BJ (cell line): ENCODE measurements at regions not wholly inside any gene's neighbourhood (a gene's known extent, or its start where the extent isn't known, plus 50 kb on each side); places are given as distances from the start of the nearest gene placed in this dataset.

Source experiments
- CTCF ChIA-PET: fragments of 350-600 bp; formaldehyde crosslinking; extraction: SDS; loops from one replicate; lab custom pipeline; 2021; ENCODE audit warnings: antibody characterized with exemption, inconsistent platforms; lab: Yijun Ruan, JAX
- POLR2A ChIA-PET: fragments of 300-600 bp; sonication (Branson Sonifier 250); formaldehyde crosslinking; extraction: SDS; loops from one replicate; lab custom pipeline; 2021; ENCODE audit warnings: antibody characterized with exemption; lab: Charles Lee
- DNase-seq: peaks from one replicate; pipeline ENCODE4 v3.0.0-alpha.2; 2011; ENCODE audit warnings: low read depth
- H3K27me3 ChIP-seq: 2 replicates; pipeline ENCODE4 v1.6.0; 2011; ENCODE audit warnings: low read length; ENCODE audit not compliant: control insufficient read depth, insufficient read depth
- H3K36me3 ChIP-seq: 2 replicates; pipeline ENCODE4 v1.5.1; 2011; ENCODE audit warnings: low read length; ENCODE audit not compliant: control insufficient read depth, insufficient read depth
- H3K4me3 ChIP-seq: 2 replicates; pipeline ENCODE4 v1.5.1; 2011; ENCODE audit warnings: low read depth, mild to moderate bottlenecking, control low read depth, low read length
- TF ChIP-seq, protein P1 (sequence below): IDR thresholded peaks from 2 replicates; pipeline ENCODE4 v1.5.1; 2011; ENCODE audit warnings: low read depth, mild to moderate bottlenecking, control low read depth, inconsistent platforms, low read length, moderate library complexity; ENCODE audit not compliant: insufficient read depth

DNA sequence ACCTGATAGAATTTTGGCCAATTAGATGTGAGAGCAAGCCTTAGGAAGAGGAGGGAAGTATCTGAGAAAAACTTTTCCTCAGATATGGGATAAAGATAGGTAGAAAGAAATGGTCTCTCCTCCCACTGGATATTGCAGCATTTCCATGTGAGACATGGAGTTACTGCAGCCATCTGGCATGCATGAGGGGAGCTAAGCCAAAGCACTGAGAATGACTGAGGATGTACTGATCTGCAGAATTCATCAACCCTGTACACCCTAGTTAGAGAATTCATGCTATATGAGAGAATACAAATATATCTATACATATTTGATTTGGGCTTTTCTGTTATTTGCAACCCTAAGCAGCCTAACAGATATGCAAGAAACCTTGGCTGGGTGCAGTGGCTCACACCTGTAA is 52.5 kb upstream of the RPL34 start:
- H3K4me3 ChIP-seq = no peak overlapping the region
- TF ChIP-seq, protein P1, sequence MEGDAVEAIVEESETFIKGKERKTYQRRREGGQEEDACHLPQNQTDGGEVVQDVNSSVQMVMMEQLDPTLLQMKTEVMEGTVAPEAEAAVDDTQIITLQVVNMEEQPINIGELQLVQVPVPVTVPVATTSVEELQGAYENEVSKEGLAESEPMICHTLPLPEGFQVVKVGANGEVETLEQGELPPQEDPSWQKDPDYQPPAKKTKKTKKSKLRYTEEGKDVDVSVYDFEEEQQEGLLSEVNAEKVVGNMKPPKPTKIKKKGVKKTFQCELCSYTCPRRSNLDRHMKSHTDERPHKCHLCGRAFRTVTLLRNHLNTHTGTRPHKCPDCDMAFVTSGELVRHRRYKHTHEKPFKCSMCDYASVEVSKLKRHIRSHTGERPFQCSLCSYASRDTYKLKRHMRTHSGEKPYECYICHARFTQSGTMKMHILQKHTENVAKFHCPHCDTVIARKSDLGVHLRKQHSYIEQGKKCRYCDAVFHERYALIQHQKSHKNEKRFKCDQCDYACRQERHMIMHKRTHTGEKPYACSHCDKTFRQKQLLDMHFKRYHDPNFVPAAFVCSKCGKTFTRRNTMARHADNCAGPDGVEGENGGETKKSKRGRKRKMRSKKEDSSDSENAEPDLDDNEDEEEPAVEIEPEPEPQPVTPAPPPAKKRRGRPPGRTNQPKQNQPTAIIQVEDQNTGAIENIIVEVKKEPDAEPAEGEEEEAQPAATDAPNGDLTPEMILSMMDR = no peak
- ChIA-PET CTCF (no interaction called here), POLR2A (no interaction called here)
- no peaks in the 10 kb centered on the region for H3K36me3 ChIP-seq
- 0 out of 2 replicates have a peak, but pooled peaks cover 2% of the 10 kb centered on the region for H3K27me3 ChIP-seq
- no peak for DNase-seq

DNA sequence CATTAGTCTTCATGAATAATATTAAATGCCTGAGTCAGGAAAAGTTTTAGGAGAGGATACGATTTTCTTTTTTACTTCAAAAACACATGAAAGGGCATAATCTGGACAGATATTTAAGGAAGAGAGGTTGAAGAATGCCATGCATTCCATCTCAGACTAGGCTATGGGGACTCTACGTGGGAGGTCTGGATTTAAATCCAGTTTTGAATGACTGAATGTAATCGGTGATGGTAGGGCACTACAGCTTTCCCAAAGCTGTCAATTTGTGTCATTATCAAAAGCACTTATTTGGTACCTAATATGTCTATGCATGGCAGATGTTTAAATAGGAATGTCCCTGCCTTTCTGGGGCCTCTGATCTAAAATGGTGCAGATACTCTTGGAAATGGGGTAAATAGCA is 59.3 kb upstream of the RPL34 start:
- ChIA-PET CTCF (interaction anchor here (2.2 kb wide), 1 partner anchor 530 kb away, joined by 4 read pairs; no protein-coding TSS in a partner anchor), POLR2A (no interaction called here)
- no peaks in the 10 kb centered on the region for H3K27me3 ChIP-seq
- no peak for DNase-seq
- TF ChIP-seq, protein P1 = no peak
- no peak overlapping the region for H3K4me3 ChIP-seq
- no peaks in the 10 kb centered on the region for H3K36me3 ChIP-seq

DNA sequence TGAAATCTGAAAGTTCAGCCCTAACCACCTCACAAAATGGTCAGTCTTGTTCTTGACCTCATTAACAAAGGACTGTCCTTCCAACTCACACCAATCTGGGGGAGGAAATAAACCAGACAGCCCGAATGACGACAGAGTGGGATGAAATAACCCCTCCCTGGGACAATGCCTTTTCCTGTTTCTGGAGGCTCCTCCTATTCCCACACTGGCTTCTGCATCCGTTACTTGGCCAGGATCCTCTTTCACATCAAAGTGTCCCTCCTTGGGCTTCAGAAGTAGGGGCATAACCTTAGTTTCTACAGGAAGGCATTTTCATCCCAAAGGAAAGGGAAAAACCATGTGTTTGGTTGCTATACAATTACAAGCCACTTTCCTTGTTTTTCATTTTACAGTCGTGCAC is 59.8 kb upstream of the RPL34 start:
- Histone ChIP-seq H3K27me3 (no peaks in the 10 kb centered on the region), H3K36me3 (no peaks in the 10 kb centered on the region), H3K4me3 (no peak overlapping the region)
- ChIA-PET CTCF (interaction anchor here (0.5 kb wide), 1 partner anchor 525 kb away, joined by 3 read pairs; no protein-coding TSS in a partner anchor), POLR2A (no interaction called here)
- TF ChIP-seq, protein P1 = no peak
- no peak for DNase-seq

DNA sequence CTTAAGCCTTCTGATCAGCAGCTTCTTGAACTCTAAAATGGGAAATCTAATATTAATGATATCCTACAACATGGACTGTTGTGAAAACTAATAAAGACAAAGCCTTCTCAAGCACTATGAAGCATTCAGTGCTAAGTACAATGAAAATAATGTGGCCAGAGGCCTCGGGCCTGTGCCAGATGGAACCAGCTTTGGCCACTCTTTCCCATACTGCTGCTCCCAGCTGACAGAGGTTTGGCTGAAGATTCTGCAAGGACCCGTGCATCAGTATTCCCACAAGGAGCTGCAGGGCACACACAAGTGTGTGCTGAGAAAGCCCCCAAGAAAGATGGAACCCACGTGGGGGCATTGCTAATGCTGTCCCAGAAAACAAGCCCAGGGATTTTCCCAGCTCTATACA is 60.5 kb upstream of the RPL34 start:
- TF ChIP-seq, protein P1 = no peak
- CTCF ChIA-PET = interaction anchor here (0.5 to 1.5 kb wide), 3 partner anchors 12 to 524 kb away, joined by 3 to 4 read pairs (median 3); no protein-coding TSS in a partner anchor
- POLR2A ChIA-PET = no interaction called here
- H3K36me3 ChIP-seq = no peaks in the 10 kb centered on the region
- no peak for DNase-seq
- H3K27me3 ChIP-seq = no peaks in the 10 kb centered on the region
- no peak overlapping the region for H3K4me3 ChIP-seq

DNA sequence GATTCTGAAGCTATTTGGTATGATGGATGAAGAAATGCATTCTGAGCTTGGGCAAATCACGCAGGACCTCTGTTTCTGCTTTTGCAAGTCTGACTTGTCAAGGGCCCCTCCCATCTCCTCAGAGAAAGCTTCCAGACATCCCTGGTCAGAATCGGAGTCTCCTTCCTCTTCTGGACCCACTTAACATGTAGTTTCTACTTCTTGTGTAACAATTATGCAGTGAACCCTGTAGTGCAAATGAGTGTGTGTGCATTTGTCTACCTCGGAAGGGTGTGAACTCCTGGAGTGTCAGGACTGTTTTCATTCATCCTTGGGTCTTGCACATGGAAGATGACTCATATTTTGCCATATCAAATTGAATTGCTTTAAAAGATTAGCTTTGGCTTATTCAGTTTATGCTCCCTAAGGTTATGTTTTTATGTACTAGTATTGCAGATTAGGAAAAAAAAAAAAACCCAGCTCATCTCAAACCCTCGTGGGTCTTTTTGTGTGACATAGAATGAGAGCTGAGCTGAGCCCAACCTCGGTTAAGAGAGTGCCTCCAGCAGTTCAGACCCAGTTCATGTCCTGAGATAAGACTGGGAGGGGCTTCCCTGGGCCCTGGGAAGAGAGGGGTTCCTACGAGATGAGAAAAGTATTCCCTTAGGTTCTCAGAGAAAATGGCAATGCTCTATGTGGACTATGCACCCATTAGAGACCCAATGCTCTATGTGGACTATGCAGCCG is 61.1 kb upstream of the RPL34 start:
- CTCF ChIA-PET = interaction anchor here (0.6 to 1.5 kb wide), 3 partner anchors 13 to 50 kb away, joined by 3 to 4 read pairs (median 4); no protein-coding TSS in a partner anchor
- POLR2A ChIA-PET = interaction anchor here (0.6 kb wide), 1 partner anchor 1392 kb away, joined by 4 read pairs; no protein-coding TSS in a partner anchor
- Histone ChIP-seq H3K4me3 (no peak overlapping the region), H3K27me3 (no peaks in the 10 kb centered on the region), H3K36me3 (no peaks in the 10 kb centered on the region)
- TF ChIP-seq, protein P1 = no peak
- no peak for DNase-seq
